ENCODE measurements at regions not wholly inside any gene's neighbourhood (a gene's known extent, or its start where the extent isn't known, plus 50 kb on each side); places are given as distances from the start of the nearest gene placed in this dataset.

DNA sequence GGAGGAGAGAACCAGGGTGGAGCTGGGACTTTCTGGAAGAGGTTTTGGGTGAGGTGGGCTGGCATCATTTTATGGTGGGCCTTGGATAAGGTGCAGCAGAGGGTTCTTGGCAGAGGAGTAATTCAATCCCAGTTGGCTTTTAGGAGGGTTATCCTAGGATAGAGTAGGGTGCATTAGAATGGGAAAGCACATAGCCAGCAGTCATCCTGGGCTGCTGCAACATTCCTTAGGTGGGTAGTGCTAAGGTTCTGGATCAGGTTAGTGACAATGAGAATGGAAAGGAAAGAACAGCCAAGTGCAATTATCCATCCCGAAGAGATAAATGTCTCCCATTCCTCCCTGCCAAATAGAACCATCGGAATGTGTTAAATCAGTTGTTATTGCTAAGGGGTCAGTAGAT, 157.3 kb upstream of the SPRED2 start:
- TF ChIP-seq, protein P1, sequence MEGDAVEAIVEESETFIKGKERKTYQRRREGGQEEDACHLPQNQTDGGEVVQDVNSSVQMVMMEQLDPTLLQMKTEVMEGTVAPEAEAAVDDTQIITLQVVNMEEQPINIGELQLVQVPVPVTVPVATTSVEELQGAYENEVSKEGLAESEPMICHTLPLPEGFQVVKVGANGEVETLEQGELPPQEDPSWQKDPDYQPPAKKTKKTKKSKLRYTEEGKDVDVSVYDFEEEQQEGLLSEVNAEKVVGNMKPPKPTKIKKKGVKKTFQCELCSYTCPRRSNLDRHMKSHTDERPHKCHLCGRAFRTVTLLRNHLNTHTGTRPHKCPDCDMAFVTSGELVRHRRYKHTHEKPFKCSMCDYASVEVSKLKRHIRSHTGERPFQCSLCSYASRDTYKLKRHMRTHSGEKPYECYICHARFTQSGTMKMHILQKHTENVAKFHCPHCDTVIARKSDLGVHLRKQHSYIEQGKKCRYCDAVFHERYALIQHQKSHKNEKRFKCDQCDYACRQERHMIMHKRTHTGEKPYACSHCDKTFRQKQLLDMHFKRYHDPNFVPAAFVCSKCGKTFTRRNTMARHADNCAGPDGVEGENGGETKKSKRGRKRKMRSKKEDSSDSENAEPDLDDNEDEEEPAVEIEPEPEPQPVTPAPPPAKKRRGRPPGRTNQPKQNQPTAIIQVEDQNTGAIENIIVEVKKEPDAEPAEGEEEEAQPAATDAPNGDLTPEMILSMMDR (IDR thresholded peaks at IDR 0.05) = no peak
- no peak for TF ChIP-seq ZFX (IDR thresholded peaks at IDR 0.05; ENCODE audit: borderline replicate concordance)
